ENCODE measurements at regions not wholly inside any gene's neighbourhood (a gene's known extent, or its start where the extent isn't known, plus 50 kb on each side); places are given as distances from the start of the nearest gene placed in this dataset.

GRCh38 chr1:86648255-86648654, 56.1 kb upstream of the SH3GLB1 start:
- Histone ChIP-seq H3K9me3 (ENCODE audit: control insufficient read depth in 1 of 2, low read length in 2 of 2) (no peaks in the 10 kb centered on the region), H3K27me3 (ENCODE audit: insufficient read depth, low read length) (no peaks in the 10 kb centered on the region), H3K36me3 (ENCODE audit: insufficient read depth, low read length) (no peaks in the 10 kb centered on the region), H3K4me1 (ENCODE audit: insufficient read depth, low read length) (no peaks in the 10 kb centered on the region), H3K4me3 (ENCODE audit: low read length in 2 of 2) (no peak overlapping the region), H3K27ac (ENCODE audit: low read depth, low read length) (no peak overlapping the region)
- DNase-seq: no peak
- no peaks in the 10 kb centered on the region for H3K9me3 Mint-ChIP-seq
- H3K36me3 Mint-ChIP-seq: no peaks in the 10 kb centered on the region
- no peak overlapping the region for H3K27ac Mint-ChIP-seq
- no peaks in the 10 kb centered on the region for H3K4me1 Mint-ChIP-seq
- ChIA-PET CTCF (ENCODE audit: partially characterized antibody) (no interaction called here), POLR2A (ENCODE audit: partially characterized antibody) (no interaction called here)
- no peak overlapping the region for H3K4me3 Mint-ChIP-seq
- H3K27me3 Mint-ChIP-seq: no peaks in the 10 kb centered on the region
- intact Hi-C loops (cut with micrococcal nuclease): no loop called here

DNA sequence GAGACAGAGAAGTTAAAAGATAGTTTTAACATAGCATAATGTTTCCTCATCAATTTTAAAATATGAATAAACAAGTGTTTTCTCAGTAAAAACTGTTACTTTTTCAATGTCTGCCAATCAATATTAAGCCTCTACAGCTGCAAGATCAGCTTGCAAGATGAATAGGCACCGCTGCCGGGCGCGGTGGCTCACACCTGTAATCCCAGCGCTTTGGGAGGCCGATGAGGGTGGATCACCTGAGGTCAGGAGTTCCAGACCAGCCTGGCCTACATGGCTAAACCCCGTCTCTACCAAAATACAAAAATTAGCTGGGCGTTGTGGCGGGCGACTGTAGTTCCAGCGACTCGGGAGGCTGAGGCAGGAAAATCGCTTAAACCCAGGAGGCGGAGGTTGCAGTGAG, 54.8 kb upstream of the SH3GLB1 start:
- ChIA-PET POLR2A (ENCODE audit: partially characterized antibody) (interaction anchor here (0.5 kb wide), 1 partner anchor 118 kb away, joined by 3 read pairs; no protein-coding TSS in a partner anchor), CTCF (ENCODE audit: partially characterized antibody) (no interaction called here)
- Mint-ChIP-seq H3K27ac (no peak overlapping the region), H3K9me3 (no peaks in the 10 kb centered on the region), H3K4me3 (no peak overlapping the region), H3K27me3 (no peaks in the 10 kb centered on the region), H3K4me1 (no peaks in the 10 kb centered on the region), H3K36me3 (no peaks in the 10 kb centered on the region)
- no peaks in the 10 kb centered on the region for H3K27me3 ChIP-seq (ENCODE audit: insufficient read depth, low read length)
- no peak for DNase-seq
- no peak overlapping the region for H3K4me3 ChIP-seq (ENCODE audit: low read length in 2 of 2)
- H3K9me3 ChIP-seq (ENCODE audit: control insufficient read depth in 1 of 2, low read length in 2 of 2): no peaks in the 10 kb centered on the region
- no peak overlapping the region for H3K27ac ChIP-seq (ENCODE audit: low read depth, low read length)
- H3K4me1 ChIP-seq (ENCODE audit: insufficient read depth, low read length): no peaks in the 10 kb centered on the region
- intact Hi-C loops (cut with micrococcal nuclease): no loop called here
- no peaks in the 10 kb centered on the region for H3K36me3 ChIP-seq (ENCODE audit: insufficient read depth, low read length)

- Histone ChIP-seq H3K27ac (ENCODE audit: low read depth, low read length) (no peak overlapping the region), H3K9me3 (ENCODE audit: control insufficient read depth in 1 of 2, low read length in 2 of 2) (no peaks in the 10 kb centered on the region), H3K4me3 (ENCODE audit: low read length in 2 of 2) (no peak overlapping the region), H3K36me3 (ENCODE audit: insufficient read depth, low read length) (no peaks in the 10 kb centered on the region), H3K27me3 (ENCODE audit: insufficient read depth, low read length) (no peaks in the 10 kb centered on the region), H3K4me1 (ENCODE audit: insufficient read depth, low read length) (no peaks in the 10 kb centered on the region)
- no peak overlapping the region for H3K27ac Mint-ChIP-seq
- no peaks in the 10 kb centered on the region for H3K36me3 Mint-ChIP-seq
- no peak for DNase-seq
- POLR2A ChIA-PET (ENCODE audit: partially characterized antibody): interaction anchor here (0.5 kb wide), 1 partner anchor 117 kb away, joined by 3 read pairs; no protein-coding TSS in a partner anchor
- no peaks in the 10 kb centered on the region for H3K4me1 Mint-ChIP-seq
- intact Hi-C loops (cut with micrococcal nuclease): no loop called here
- no peaks in the 10 kb centered on the region for H3K9me3 Mint-ChIP-seq
- H3K27me3 Mint-ChIP-seq: no peaks in the 10 kb centered on the region
- no peak overlapping the region for H3K4me3 Mint-ChIP-seq
- CTCF ChIA-PET (ENCODE audit: partially characterized antibody): no interaction called here
Observed at GRCh38 chr1:86650065-86650464, 54.3 kb upstream of the SH3GLB1 start.
